WTC11 (cell line): ENCODE measurements at regions not wholly inside any gene's neighbourhood (a gene's known extent, or its start where the extent isn't known, plus 50 kb on each side); places are given as distances from the start of the nearest gene placed in this dataset.

Source experiments
- ATAC-seq: fragments of 200-7000 bp; cut with Tn5 transposase; 2 replicates; pipeline ENCODE4 v1.10.0; 2021; ENCODE audit warnings: mild to moderate bottlenecking, moderate library complexity
- CTCF ChIA-PET: fragments of 300-600 bp; sonication (Branson Sonifier 250); formaldehyde crosslinking; loops from one replicate; lab custom pipeline; 2021; ENCODE audit warnings: antibody characterized with exemption; lab: Charles Lee
- POLR2A ChIA-PET: fragments of 350-600 bp; sonication (Branson Sonifier 250); formaldehyde crosslinking; loops from one replicate; lab custom pipeline; 2021; ENCODE audit warnings: antibody characterized with exemption; lab: Charles Lee
- DNase-seq: peaks from one replicate; pipeline ENCODE4 v3.0.0; 2021; ENCODE audit warnings: low spot score
- H3K27ac Mint-ChIP-seq: 2 replicates; pipeline ENCODE4 v1.8.0; 2021; ENCODE audit warnings: mixed read lengths
- H3K27me3 Mint-ChIP-seq: 2 replicates; pipeline ENCODE4 v1.8.0; 2021; ENCODE audit warnings: low read depth, mild to moderate bottlenecking, moderate library complexity, mixed read lengths
- H3K36me3 Mint-ChIP-seq: 2 replicates; pipeline ENCODE4 v1.8.0; 2021; ENCODE audit warnings: mixed read lengths
- H3K4me1 Mint-ChIP-seq: 2 replicates; pipeline ENCODE4 v1.8.0; 2022; ENCODE audit warnings: mixed read lengths
- H3K4me3 Mint-ChIP-seq: 2 replicates; pipeline ENCODE4 v1.8.0; 2021; ENCODE audit warnings: mild to moderate bottlenecking, moderate library complexity, mixed read lengths
- H3K9me3 Mint-ChIP-seq: 2 replicates; pipeline ENCODE4 v1.8.0; 2021; ENCODE audit warnings: mixed read lengths
- CREB1 ChIP-seq: sonication (generic); formaldehyde crosslinking; IDR thresholded peaks from 2 replicates; pipeline ENCODE4 v1.8.0; 2023; ENCODE audit warnings: mild to moderate bottlenecking, missing genetic modification reagents
- CTCF ChIP-seq: fragments of 200-600 bp; IDR thresholded peaks from 2 replicates; pipeline ENCODE4 v1.8.0; 2022; ENCODE audit warnings: antibody characterized with exemption
- ESRRA ChIP-seq: sonication (generic); formaldehyde crosslinking; IDR thresholded peaks from 2 replicates; pipeline ENCODE4 v1.8.1; 2022; ENCODE audit warnings: mild to moderate bottlenecking, missing genetic modification reagents, borderline replicate concordance
- FOXJ3 ChIP-seq: sonication (generic); formaldehyde crosslinking; IDR thresholded peaks from 2 replicates; pipeline ENCODE4 v1.9.0; 2021; ENCODE audit warnings: missing genetic modification reagents, mild to moderate bottlenecking, borderline replicate concordance
- GRHL2 ChIP-seq: fragments of 250-450 bp; sonication (Bioruptor Pico); IDR thresholded peaks from 2 replicates; pipeline ENCODE4 v1.8.0; 2022; ENCODE audit warnings: mild to moderate bottlenecking, moderate library complexity; ENCODE audit not compliant: insufficient replicate concordance, severe bottlenecking
- IRF2 ChIP-seq: sonication (generic); formaldehyde crosslinking; IDR thresholded peaks from 2 replicates; pipeline ENCODE4 v1.8.0; 2022; ENCODE audit warnings: low read depth, missing genetic modification reagents, borderline replicate concordance
- JAZF1 ChIP-seq: fragments of 250-450 bp; sonication (Bioruptor Pico); IDR thresholded peaks from 2 replicates; pipeline ENCODE4 v1.9.0; 2021; ENCODE audit warnings: moderate library complexity, mild to moderate bottlenecking, inconsistent platforms
- JUN ChIP-seq: sonication (generic); formaldehyde crosslinking; IDR thresholded peaks from 2 replicates; pipeline ENCODE4 v1.8.0; 2023; ENCODE audit warnings: mild to moderate bottlenecking, missing genetic modification reagents
- NR1H2 ChIP-seq: sonication (generic); formaldehyde crosslinking; IDR thresholded peaks from 2 replicates; pipeline ENCODE4 v1.9.0; 2021; ENCODE audit warnings: mild to moderate bottlenecking, moderate library complexity, missing genetic modification reagents
- PRDM15 ChIP-seq: sonication (generic); formaldehyde crosslinking; IDR thresholded peaks from 2 replicates; pipeline ENCODE4 v1.8.0; 2022; ENCODE audit warnings: missing genetic modification reagents
- RELA ChIP-seq: sonication (generic); formaldehyde crosslinking; IDR thresholded peaks from 2 replicates; pipeline ENCODE4 v1.8.1; 2022; ENCODE audit warnings: missing genetic modification reagents, mild to moderate bottlenecking, borderline replicate concordance
- RORB ChIP-seq: fragments of 250-450 bp; sonication (Bioruptor Pico); IDR thresholded peaks from 2 replicates; pipeline ENCODE4 v1.9.0; 2021; ENCODE audit warnings: mild to moderate bottlenecking
- TEAD4 ChIP-seq: sonication (generic); formaldehyde crosslinking; IDR thresholded peaks from 2 replicates; pipeline ENCODE4 v1.8.0; 2022; ENCODE audit warnings: mild to moderate bottlenecking, missing genetic modification reagents
- ZBTB21 ChIP-seq: sonication (generic); formaldehyde crosslinking; IDR thresholded peaks from 2 replicates; pipeline ENCODE4 v1.8.1; 2023; ENCODE audit warnings: mild to moderate bottlenecking, missing genetic modification reagents, borderline replicate concordance
- ZMAT4 ChIP-seq: fragments of 250-450 bp; sonication (Bioruptor Pico); IDR thresholded peaks from 2 replicates; pipeline ENCODE4 v1.9.0; 2021; ENCODE audit warnings: mild to moderate bottlenecking
- ZNF219 ChIP-seq: sonication (generic); formaldehyde crosslinking; IDR thresholded peaks from 2 replicates; pipeline ENCODE4 v1.8.0; 2023; ENCODE audit warnings: missing genetic modification reagents, mild to moderate bottlenecking, borderline replicate concordance
- ZNF416 ChIP-seq: fragments of 250-450 bp; sonication (Bioruptor Pico); IDR thresholded peaks from 2 replicates; pipeline ENCODE4 v1.9.0; 2021; ENCODE audit warnings: mild to moderate bottlenecking, inconsistent platforms
- ZNF512 ChIP-seq: sonication (generic); formaldehyde crosslinking; IDR thresholded peaks from 2 replicates; pipeline ENCODE4 v1.8.1; 2022; ENCODE audit warnings: missing genetic modification reagents, borderline replicate concordance
- ZNF671 ChIP-seq: fragments of 250-450 bp; sonication (Bioruptor Pico); IDR thresholded peaks from 2 replicates; pipeline ENCODE4 v1.8.0; 2021; ENCODE audit warnings: mild to moderate bottlenecking
- ZSCAN18 ChIP-seq: fragments of 250-450 bp; sonication (Bioruptor Pico); IDR thresholded peaks from 2 replicates; pipeline ENCODE4 v2.1.2; 2022; ENCODE audit warnings: mild to moderate bottlenecking, moderate library complexity
- TF ChIP-seq, protein P1 (sequence below): sonication (generic); formaldehyde crosslinking; IDR thresholded peaks from 2 replicates; pipeline ENCODE4 v1.8.1; 2023; ENCODE audit warnings: mild to moderate bottlenecking, missing genetic modification reagents, borderline replicate concordance
- TF ChIP-seq, protein P2 (sequence below): sonication (generic); formaldehyde crosslinking; conservative IDR thresholded peaks from 2 replicates; pipeline ENCODE4 v1.8.1; 2022; ENCODE audit warnings: mild to moderate bottlenecking, missing genetic modification reagents

DNA sequence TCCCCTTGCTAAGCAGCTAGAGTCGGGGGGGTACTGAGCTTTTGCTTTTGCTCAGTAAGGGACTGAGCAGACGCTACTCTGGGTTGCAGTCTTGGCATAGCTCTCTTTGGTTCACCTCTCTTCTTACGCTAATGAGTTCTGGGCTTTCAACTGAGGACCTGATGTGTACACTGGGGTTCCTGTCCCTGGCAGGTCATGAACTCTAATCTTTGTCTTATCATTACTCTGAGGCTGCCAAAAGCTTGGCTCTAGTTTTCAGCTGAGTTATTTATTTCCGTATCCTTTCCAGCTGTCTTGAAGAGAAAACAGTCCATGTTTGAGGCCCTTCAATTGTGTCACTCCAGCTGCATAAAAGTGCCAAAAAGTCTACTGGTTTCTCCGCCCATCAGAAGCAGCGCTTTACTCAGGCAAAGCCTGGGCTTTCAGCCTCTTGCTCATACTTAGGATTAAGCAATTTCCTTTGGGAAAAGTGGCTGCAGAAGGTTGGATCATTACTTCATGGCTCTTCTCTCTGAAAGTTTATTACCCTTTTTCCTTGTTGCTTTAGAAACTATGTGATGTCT lies 121.0 kb upstream of the STOX2 start (continued):
- TF ChIP-seq ZSCAN18 (CRISPR knock-in tag) = no peak
- TF ChIP-seq JUN (CRISPR knock-in tag) = no peak

DNA sequence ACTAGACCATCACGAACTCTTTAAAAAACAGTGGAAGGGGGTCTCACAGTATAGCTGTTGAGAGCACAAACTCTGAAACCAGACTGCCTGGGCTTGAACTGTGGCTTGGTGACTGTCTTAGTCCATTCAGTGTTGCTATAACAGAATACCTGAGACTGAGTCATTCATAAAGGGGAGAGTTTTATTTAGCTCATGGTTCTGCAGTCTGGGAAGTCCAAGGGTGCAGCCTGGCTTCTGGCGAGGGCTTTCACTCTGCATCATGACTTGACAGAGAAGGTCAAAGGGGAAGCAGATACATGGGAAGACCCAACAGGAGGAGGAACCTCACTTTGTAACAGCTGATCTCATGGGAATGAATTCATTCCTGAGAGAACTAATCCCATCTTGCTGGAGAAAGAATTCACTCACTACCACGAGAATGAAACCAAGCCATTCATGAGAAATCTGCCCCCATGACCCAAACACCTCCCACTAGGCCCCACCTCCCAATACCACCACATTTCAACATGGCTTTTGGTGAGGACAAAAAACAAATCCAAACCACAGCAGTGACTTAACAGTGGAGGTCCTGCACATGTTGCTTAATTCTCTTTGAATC lies 116.7 kb upstream of the STOX2 start:
- peaks cover 8% of the 10 kb centered on the region for H3K4me1 Mint-ChIP-seq
- TF ChIP-seq ESRRA (CRISPR knock-in tag) (no peak), CREB1 (CRISPR knock-in tag) (no peak), RELA (CRISPR knock-in tag) (no peak), ZMAT4 (CRISPR knock-in tag) (no peak), ZNF671 (CRISPR knock-in tag) (no peak), JAZF1 (CRISPR knock-in tag) (no peak), RORB (CRISPR knock-in tag) (no peak), IRF2 (CRISPR knock-in tag) (no peak), PRDM15 (CRISPR knock-in tag) (no peak), ZNF219 (CRISPR knock-in tag) (no peak), CTCF (no peak), NR1H2 (CRISPR knock-in tag) (no peak), TEAD4 (CRISPR knock-in tag) (no peak), FOXJ3 (CRISPR knock-in tag) (no peak), ZBTB21 (CRISPR knock-in tag) (no peak), GRHL2 (no peak), ZNF416 (CRISPR knock-in tag) (no peak), ZNF512 (no peak)
- TF ChIP-seq, protein P1, sequence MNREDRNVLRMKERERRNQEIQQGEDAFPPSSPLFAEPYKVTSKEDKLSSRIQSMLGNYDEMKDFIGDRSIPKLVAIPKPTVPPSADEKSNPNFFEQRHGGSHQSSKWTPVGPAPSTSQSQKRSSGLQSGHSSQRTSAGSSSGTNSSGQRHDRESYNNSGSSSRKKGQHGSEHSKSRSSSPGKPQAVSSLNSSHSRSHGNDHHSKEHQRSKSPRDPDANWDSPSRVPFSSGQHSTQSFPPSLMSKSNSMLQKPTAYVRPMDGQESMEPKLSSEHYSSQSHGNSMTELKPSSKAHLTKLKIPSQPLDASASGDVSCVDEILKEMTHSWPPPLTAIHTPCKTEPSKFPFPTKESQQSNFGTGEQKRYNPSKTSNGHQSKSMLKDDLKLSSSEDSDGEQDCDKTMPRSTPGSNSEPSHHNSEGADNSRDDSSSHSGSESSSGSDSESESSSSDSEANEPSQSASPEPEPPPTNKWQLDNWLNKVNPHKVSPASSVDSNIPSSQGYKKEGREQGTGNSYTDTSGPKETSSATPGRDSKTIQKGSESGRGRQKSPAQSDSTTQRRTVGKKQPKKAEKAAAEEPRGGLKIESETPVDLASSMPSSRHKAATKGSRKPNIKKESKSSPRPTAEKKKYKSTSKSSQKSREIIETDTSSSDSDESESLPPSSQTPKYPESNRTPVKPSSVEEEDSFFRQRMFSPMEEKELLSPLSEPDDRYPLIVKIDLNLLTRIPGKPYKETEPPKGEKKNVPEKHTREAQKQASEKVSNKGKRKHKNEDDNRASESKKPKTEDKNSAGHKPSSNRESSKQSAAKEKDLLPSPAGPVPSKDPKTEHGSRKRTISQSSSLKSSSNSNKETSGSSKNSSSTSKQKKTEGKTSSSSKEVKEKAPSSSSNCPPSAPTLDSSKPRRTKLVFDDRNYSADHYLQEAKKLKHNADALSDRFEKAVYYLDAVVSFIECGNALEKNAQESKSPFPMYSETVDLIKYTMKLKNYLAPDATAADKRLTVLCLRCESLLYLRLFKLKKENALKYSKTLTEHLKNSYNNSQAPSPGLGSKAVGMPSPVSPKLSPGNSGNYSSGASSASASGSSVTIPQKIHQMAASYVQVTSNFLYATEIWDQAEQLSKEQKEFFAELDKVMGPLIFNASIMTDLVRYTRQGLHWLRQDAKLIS (CRISPR knock-in tag) = no peak
- TF ChIP-seq, protein P2, sequence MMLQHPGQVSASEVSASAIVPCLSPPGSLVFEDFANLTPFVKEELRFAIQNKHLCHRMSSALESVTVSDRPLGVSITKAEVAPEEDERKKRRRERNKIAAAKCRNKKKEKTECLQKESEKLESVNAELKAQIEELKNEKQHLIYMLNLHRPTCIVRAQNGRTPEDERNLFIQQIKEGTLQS (CRISPR knock-in tag) = no peak
- H3K27ac Mint-ChIP-seq = no peak overlapping the region
- peaks cover 12% of the 10 kb centered on the region for H3K36me3 Mint-ChIP-seq
- ChIA-PET CTCF (no interaction called here), POLR2A (no interaction called here)
- DNase-seq (no peak), ATAC-seq (no peak)
- peaks cover 34% of the 10 kb centered on the region for H3K9me3 Mint-ChIP-seq
- no peak overlapping the region for H3K4me3 Mint-ChIP-seq
- peaks cover 4% of the 10 kb centered on the region; the same call in 1 of the 2 replicates for H3K27me3 Mint-ChIP-seq
